Panc1 (cell line): ENCODE measurements at regions not wholly inside any gene's neighbourhood (a gene's known extent, or its start where the extent isn't known, plus 50 kb on each side); places are given as distances from the start of the nearest gene placed in this dataset.

Experiments used
- POLR2AphosphoS5 ChIP-seq: IDR thresholded peaks from 2 replicates; pipeline ENCODE4 v1.6.1; 2012; ENCODE audit warnings: mild to moderate bottlenecking, low read depth, low read length, moderate library complexity
- SIN3A ChIP-seq: IDR thresholded peaks from 2 replicates; pipeline ENCODE4 v1.6.1; 2012; ENCODE audit warnings: low read depth, mild to moderate bottlenecking, low read length, moderate library complexity, borderline replicate concordance; ENCODE audit not compliant: insufficient read depth
- TF ChIP-seq, protein P1 (sequence below): fragments of 450-650 bp; IDR thresholded peaks from 2 replicates; pipeline ENCODE4 v1.5.1; 2017; ENCODE audit warnings: mild to moderate bottlenecking

DNA sequence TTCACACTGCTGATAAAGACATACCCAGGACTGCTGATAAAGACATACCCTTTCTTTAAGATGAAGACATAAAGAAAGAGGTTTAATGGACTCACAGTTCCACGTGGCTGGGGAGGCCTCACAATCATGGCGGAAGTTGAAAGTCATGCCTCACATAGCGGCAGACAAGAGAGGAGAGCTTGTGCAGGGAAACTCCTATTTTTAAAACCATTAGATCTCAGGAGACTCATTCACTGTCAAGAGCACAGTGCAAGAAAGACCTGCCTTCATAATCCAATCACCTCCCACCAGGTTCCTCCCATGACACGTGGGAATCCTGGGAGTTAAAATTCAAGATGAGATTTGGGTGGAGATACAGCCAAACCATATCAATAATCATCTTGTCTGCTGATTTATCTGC, 278.1 kb downstream of the SLC6A15 start:
- TF ChIP-seq, protein P1, sequence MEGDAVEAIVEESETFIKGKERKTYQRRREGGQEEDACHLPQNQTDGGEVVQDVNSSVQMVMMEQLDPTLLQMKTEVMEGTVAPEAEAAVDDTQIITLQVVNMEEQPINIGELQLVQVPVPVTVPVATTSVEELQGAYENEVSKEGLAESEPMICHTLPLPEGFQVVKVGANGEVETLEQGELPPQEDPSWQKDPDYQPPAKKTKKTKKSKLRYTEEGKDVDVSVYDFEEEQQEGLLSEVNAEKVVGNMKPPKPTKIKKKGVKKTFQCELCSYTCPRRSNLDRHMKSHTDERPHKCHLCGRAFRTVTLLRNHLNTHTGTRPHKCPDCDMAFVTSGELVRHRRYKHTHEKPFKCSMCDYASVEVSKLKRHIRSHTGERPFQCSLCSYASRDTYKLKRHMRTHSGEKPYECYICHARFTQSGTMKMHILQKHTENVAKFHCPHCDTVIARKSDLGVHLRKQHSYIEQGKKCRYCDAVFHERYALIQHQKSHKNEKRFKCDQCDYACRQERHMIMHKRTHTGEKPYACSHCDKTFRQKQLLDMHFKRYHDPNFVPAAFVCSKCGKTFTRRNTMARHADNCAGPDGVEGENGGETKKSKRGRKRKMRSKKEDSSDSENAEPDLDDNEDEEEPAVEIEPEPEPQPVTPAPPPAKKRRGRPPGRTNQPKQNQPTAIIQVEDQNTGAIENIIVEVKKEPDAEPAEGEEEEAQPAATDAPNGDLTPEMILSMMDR, result no peak
- TF ChIP-seq SIN3A (no peak), POLR2AphosphoS5 (no peak)
